HG02870 (cell line): ENCODE measurements at regions not wholly inside any gene's neighbourhood (a gene's known extent, or its start where the extent isn't known, plus 50 kb on each side); places are given as distances from the start of the nearest gene placed in this dataset.

Experiments
- ATAC-seq: cut with Tn5 transposase; IDR thresholded peaks from one replicate; pipeline ENCODE4 v1.9.1; 2021; ENCODE audit warnings: mild to moderate bottlenecking, moderate library complexity; ENCODE audit not compliant: unreplicated experiment

GRCh38 chr4:27702730-27703431, 842.2 kb downstream of the STIM2 start:
- no peak for ATAC-seq

DNA sequence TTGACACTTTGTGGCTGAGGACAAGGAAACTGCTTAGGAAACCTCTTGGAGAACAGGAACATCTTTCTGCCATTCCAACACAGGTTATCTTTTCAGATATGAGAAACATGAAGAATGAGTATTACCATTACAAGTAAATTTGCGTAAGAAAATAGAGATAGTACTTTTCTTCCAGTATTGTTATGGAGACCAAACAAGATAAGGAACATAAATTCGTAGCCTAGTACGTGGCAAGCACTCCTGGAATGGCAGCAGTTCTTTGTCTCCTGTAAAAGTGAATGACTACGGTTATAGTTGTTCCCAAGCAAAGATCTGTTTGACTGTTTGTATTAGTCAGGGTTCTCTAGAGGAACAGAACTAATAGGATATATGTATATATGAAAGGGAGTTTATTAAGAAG, 843.1 kb downstream of the STIM2 start:
- ATAC-seq, result no peak

DNA sequence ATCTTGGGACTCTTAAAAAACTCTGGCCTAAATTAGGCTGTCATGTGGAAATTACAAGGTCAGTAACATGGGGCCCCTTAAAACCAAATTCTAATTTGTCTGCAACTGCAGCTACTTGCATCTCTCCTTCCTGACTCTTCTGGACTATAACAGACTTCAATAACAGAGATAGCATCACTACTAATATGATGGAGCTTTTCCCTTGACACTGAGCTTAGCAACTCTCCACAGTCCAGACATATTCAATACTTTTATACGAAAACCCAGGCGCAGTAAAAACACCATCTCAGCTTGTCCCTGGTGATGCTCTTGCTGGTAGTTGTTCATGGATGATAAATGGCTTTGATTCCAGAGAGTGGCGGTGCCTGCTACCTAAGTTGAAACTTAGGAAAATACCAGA, 850.4 kb downstream of the STIM2 start:
- no peak for ATAC-seq

DNA sequence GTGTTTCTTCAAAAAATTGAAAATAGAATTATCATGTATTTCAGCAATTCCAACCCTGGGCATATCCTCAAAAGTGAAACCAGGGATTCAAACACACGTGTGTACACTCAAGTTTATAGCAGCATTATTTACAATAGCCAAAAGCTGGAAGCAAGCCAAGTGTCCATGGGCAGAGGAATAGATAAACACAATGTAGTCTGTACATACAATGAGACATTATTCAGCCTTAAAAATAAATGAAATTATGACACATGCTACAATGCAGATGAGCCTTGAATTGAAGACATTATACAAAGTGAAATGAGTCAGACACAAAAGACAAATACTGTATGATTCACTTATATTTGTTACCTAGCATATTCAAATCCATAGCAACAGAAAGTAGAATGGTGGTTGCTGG, 853.4 kb downstream of the STIM2 start:
- ATAC-seq, result no peak

GRCh38 chr4:27716693-27717430, 856.2 kb downstream of the STIM2 start:
- no peak for ATAC-seq

DNA sequence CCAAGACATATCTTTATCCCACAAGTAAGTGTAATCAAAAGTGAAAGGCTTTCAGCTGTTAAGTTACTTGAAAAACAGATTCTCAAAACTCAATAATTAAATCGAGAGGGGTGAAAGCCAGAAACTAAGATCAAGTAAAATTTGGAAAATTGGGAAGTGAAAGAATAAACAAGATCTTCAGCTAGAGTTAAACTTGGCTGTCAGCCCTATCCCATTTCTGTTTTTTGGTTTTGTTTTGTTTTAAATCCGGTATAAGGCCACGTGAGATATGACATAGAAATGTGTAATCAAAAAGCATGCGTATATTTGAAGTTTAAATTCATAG, 856.8 kb downstream of the STIM2 start:
- ATAC-seq, result no peak

GRCh38 chr4:27720010-27720766, 859.5 kb downstream of the STIM2 start:
- no peak for ATAC-seq

DNA sequence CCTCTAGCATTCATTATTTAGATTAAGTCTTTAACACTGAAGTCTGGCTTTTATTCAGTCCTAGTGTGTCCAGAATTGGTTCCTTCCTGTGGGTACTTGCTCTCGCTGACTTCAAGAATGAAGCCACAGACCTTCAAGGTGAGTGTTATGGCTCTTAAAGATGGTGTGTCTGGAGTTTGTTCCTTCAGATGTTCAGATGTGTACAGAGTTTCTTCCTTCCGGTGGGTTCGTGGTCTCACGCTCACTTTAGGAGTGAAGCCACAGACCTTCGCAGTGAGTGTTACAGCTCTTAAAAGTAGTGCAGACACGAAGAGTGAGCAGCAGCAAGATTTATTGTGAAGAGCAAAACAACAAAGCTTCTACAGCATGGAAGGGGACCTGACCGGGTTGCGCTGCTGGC, 860.6 kb downstream of the STIM2 start:
- ATAC-seq, result no peak

- no peak for ATAC-seq
Observed at GRCh38 chr4:27728892-27729291, 868.3 kb downstream of the STIM2 start.

- ATAC-seq, result no peak
Observed at GRCh38 chr4:27742816-27743215, 882.2 kb downstream of the STIM2 start.

- no peak for ATAC-seq
Observed at GRCh38 chr4:27759611-27760575, 899.3 kb downstream of the STIM2 start.

DNA sequence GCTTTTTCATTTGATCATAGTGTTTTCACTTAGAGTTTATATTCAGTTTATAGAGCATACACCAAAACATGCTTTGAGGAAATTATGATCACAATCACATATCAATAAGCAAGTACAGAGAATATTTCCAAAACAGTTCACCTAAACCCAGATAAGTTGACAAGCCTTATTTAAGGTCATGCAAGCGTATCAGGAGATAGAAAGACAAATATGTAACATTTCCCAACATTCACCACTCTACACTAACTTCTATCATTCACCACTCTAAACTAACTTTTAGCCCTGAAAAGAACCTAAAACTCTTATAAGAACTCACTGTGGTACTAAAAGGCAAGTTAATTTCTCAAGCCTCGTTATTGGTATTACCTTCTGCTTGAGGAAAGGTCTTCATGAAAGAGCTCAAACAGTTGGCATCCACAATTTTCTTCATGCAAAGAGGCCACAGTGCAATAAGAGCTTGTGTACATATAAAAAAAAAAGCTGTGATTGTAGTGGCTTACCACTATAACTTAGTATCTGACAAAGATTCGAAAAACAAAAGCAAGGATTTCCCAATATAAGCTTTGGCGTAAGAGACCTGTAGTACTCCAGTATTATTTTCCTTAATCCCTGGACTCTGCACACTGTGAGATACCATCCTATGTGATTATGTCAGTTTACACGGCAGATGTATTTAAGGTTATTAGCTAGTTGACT, 903.3 kb downstream of the STIM2 start:
- ATAC-seq, result no peak

GRCh38 chr4:27764526-27764837, 903.8 kb downstream of the STIM2 start:
- ATAC-seq, result no peak

DNA sequence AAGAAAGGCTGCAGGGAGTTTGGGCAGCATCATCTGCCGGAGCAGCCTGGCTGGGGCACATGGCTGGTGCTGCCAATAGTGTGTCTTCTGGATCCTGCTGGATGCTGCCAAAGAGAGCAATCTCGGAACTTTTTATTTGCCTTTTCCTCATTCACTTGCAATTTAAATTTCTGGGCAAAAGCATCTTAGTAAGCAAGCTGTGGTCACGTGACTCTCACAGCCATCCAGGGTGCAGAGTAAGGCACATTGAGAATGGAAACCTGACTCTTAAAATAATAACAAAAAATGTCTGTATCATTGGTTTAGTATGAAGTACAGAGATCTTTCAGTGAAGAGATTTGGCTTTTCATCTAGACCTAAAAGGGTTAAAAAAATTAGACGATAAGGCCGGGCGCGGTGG, 910.3 kb downstream of the STIM2 start:
- ATAC-seq, result no peak

- no peak for ATAC-seq
Observed at GRCh38 chr4:27775156-27775555, 914.5 kb downstream of the STIM2 start.

- ATAC-seq, result no peak
Observed at GRCh38 chr4:27779827-27780226, 919.2 kb downstream of the STIM2 start.

DNA sequence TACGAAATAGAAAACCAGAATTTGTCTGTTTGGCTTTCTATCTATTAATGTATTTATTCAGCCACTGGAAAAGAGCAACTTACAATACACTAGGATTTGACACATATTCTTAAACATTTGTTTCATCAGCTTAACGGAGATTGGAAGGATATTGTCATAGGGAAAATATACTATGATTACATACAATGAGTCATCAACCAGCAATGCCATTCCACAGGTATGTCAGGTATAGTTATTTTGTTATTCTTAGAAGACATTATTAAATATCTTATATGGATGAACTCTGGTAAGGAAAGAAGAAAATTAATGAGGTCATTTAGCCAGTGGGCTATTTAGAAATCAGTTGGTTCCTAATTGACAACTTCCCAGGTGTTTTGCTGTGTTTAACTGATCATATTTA, 926.6 kb downstream of the STIM2 start:
- ATAC-seq, result no peak

- no peak for ATAC-seq
Observed at GRCh38 chr4:27789773-27790172, 929.1 kb downstream of the STIM2 start.

DNA sequence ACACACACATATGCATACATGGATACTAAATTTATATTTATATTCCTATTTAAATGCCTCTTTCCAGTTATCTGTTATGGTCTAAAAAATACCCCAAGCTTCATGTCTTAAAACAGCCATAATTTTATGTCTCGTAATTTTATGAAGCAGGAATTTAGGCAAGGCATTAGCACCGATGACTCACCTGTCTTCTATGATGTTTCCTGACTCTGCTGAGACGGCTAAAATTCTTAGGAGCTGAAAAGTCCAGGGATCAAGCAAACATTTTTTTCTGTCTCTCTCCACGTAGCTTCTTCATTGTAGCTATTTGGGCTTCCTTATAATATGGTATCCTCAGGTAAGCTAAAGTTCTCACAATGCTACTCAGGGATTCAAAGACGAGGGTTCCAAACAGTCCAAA, 930.3 kb downstream of the STIM2 start:
- ATAC-seq, result no peak

- ATAC-seq, result no peak
Observed at GRCh38 chr4:27791640-27792039, 931.0 kb downstream of the STIM2 start.

DNA sequence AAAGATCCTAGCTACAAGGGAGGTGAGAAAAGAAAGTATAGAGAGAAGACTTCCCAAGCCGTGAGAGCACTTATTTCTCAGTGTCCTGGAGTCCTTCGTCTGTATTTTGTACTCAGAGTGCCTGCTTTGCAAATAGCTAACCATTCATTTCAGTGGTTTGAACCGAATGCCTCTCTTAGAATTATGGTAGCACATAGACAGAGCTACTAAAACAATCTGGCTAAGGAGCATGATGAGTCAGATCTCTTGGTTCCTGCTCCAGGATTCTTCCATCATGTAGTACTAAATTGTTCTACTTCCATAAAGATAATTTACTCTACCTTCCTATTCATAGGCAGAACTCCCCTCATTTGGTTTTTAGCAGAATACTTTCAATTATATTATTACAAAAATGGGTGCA, 946.6 kb downstream of the STIM2 start:
- ATAC-seq, result no peak
